ENCODE measurements at regions not wholly inside any gene's neighbourhood (a gene's known extent, or its start where the extent isn't known, plus 50 kb on each side); places are given as distances from the start of the nearest gene placed in this dataset.
"Not testable (repeated sequence)": the region's sequence is repeated elsewhere in the genome, so short reads cannot be mapped to it uniquely, and the experiment has no call there.

- Histone ChIP-seq H3K36me3 (ENCODE audit: low read length) (no peaks in the 10 kb centered on the region), H3K27me3 (ENCODE audit: low read length) (no peaks in the 10 kb centered on the region), H2AFZ (ENCODE audit: low read depth, low read length, severe bottlenecking) (no peak overlapping the region), H3K9me2 (replicated peaks; ENCODE audit: insufficient read depth, low read length) (no peaks in the 10 kb centered on the region), H3K9ac (ENCODE audit: low read length) (no peak overlapping the region), H3K9me3 (ENCODE audit: insufficient read depth, low read length) (no peaks in the 10 kb centered on the region), H3K4me2 (ENCODE audit: low read depth, low read length, poor library complexity, severe bottlenecking) (no peak overlapping the region), H3K27ac (ENCODE audit: low read depth, low read length) (no peak overlapping the region), H3K4me3 (ENCODE audit: insufficient read depth, low read length, poor library complexity, severe bottlenecking) (no peak overlapping the region), H3K79me2 (ENCODE audit: insufficient read depth, low read length) (no peaks in the 10 kb centered on the region), H3F3A (ENCODE audit: insufficient read depth) (no peaks in the 10 kb centered on the region), H4K20me1 (ENCODE audit: low read depth, low read length) (no peaks in the 10 kb centered on the region)
- no peak for TF ChIP-seq CTCF (IDR thresholded peaks at IDR 0.05; ENCODE audit: insufficient read depth, low read length, poor library complexity, severe bottlenecking)
- TF ChIP-seq EZH2phosphoT487 (conservative IDR thresholded peaks at IDR 0.05; ENCODE audit: low read length), result no peak
Measured at GRCh38 chr7:112957901-112958300, 128.7 kb downstream of the GPR85 start.

GRCh38 chr7:112953031-112953430 is 133.6 kb downstream of the GPR85 start:
- not testable (repeated sequence) for H3K27me3 ChIP-seq (ENCODE audit: low read length); H3K36me3 ChIP-seq (ENCODE audit: low read length); H3F3A ChIP-seq (ENCODE audit: insufficient read depth); H3K4me2 ChIP-seq (ENCODE audit: low read depth, low read length, poor library complexity, severe bottlenecking); H2AFZ ChIP-seq (ENCODE audit: low read depth, low read length, severe bottlenecking); H3K79me2 ChIP-seq (ENCODE audit: insufficient read depth, low read length); H3K4me3 ChIP-seq (ENCODE audit: insufficient read depth, low read length, poor library complexity, severe bottlenecking); H3K27ac ChIP-seq (ENCODE audit: low read depth, low read length); H3K9me3 ChIP-seq (ENCODE audit: insufficient read depth, low read length); H3K9me2 ChIP-seq (replicated peaks; ENCODE audit: insufficient read depth, low read length); H4K20me1 ChIP-seq (ENCODE audit: low read depth, low read length); H3K9ac ChIP-seq (ENCODE audit: low read length)

GRCh38 chr7:112951070-112951469 is 135.6 kb downstream of the GPR85 start:
- H3K9me2 ChIP-seq (replicated peaks; ENCODE audit: insufficient read depth, low read length), result no peaks in the 10 kb centered on the region
- no peak overlapping the region for H3K4me2 ChIP-seq (ENCODE audit: low read depth, low read length, poor library complexity, severe bottlenecking)
- H2AFZ ChIP-seq (ENCODE audit: low read depth, low read length, severe bottlenecking), result no peak overlapping the region
- H3F3A ChIP-seq (ENCODE audit: insufficient read depth), result no peaks in the 10 kb centered on the region
- TF ChIP-seq EZH2phosphoT487 (conservative IDR thresholded peaks at IDR 0.05; ENCODE audit: low read length) (no peak), CTCF (IDR thresholded peaks at IDR 0.05; ENCODE audit: insufficient read depth, low read length, poor library complexity, severe bottlenecking) (no peak)
- H3K27ac ChIP-seq (ENCODE audit: low read depth, low read length), result no peak overlapping the region
- no peaks in the 10 kb centered on the region for H3K9me3 ChIP-seq (ENCODE audit: insufficient read depth, low read length)
- H3K79me2 ChIP-seq (ENCODE audit: insufficient read depth, low read length), result no peaks in the 10 kb centered on the region
- no peaks in the 10 kb centered on the region for H3K27me3 ChIP-seq (ENCODE audit: low read length)
- no peaks in the 10 kb centered on the region for H4K20me1 ChIP-seq (ENCODE audit: low read depth, low read length)
- H3K4me3 ChIP-seq (ENCODE audit: insufficient read depth, low read length, poor library complexity, severe bottlenecking), result no peak overlapping the region
- H3K9ac ChIP-seq (ENCODE audit: low read length), result no peak overlapping the region
- no peaks in the 10 kb centered on the region for H3K36me3 ChIP-seq (ENCODE audit: low read length)

GRCh38 chr7:112949682-112950081 is 136.9 kb downstream of the GPR85 start:
- H3K9me3 ChIP-seq (ENCODE audit: insufficient read depth, low read length); H3F3A ChIP-seq (ENCODE audit: insufficient read depth); H3K27me3 ChIP-seq (ENCODE audit: low read length); H3K4me2 ChIP-seq (ENCODE audit: low read depth, low read length, poor library complexity, severe bottlenecking); H3K36me3 ChIP-seq (ENCODE audit: low read length); H4K20me1 ChIP-seq (ENCODE audit: low read depth, low read length); H3K4me3 ChIP-seq (ENCODE audit: insufficient read depth, low read length, poor library complexity, severe bottlenecking); H3K9ac ChIP-seq (ENCODE audit: low read length); H2AFZ ChIP-seq (ENCODE audit: low read depth, low read length, severe bottlenecking); H3K79me2 ChIP-seq (ENCODE audit: insufficient read depth, low read length); H3K9me2 ChIP-seq (replicated peaks; ENCODE audit: insufficient read depth, low read length); H3K27ac ChIP-seq (ENCODE audit: low read depth, low read length): not testable (repeated sequence)

All from SU-DHL-6 (cell line).